ENCODE measurements at regions not wholly inside any gene's neighbourhood (a gene's known extent, or its start where the extent isn't known, plus 50 kb on each side); places are given as distances from the start of the nearest gene placed in this dataset.

DNA sequence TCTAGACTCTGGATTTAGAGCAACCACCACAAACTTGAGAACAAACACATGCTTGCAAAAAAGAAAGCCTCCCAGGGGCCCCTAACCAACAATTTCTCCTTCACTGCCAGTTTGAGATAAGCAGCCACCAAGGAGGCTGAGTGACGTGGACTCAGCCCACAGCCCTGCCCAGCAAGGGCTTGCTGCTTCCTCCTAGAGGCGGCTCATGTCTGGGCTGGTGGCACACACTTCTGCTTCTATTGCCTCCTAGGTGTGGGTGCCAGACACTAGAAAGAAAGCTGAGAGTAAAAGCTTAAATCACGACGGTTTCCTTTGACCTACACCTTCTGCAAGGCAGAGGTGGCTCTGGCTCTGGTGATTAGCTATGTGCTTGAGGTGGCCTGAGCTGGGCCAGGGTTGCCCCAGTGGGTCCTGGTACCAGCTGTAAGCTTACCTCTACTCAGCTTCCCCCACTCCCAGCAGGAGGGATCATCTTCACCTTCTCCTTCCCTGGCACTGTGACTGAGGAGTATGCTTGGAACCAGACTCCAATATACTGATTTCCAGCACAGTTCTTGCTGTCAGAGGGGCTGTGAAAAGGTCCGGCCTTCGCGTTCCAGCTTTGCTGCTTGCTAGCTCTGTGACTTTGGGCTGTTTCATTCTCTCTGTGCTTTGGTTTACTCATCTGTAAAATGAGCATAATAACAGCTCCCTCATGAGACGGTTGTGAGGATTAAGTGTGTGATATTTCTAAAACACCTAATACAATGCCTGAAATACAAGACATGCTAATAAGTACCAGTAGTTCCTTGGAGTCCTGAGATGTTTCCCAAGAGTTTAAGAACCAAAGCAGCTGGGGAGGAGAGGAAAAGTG, 89.7 kb upstream of the PARP11 start:
- peak overlapping the region; percentile 68 to 78 for H3K27ac ChIP-seq (ENCODE audit: low read depth in 1 of 2, low read length in 2 of 2)
- intact Hi-C loops (cut with DNase I, micrococcal nuclease): loop anchor here (1.0 to 10.0 kb wide), 10 partner anchors 9 to 312 kb away; partner anchors contain the start of genes CCND2 (in 2 of the 2) and CRACR2A (in 1 of the 2)

GRCh38 chr12:3961591-3961990, 88.4 kb upstream of the PARP11 start:
- CTCF ChIA-PET: interaction anchor here (0.8 to 4.1 kb wide), 7 partner anchors 10 to 315 kb away, joined by 3 to 57 read pairs (median 13); no protein-coding TSS in a partner anchor
- Mint-ChIP-seq H3K36me3 (ENCODE audit: low read depth) (no peaks in the 10 kb centered on the region), H3K27me3 (no peaks in the 10 kb centered on the region), H3K4me3 (no peak overlapping the region), H3K9me3 (no peaks in the 10 kb centered on the region), H3K4me1 (ENCODE audit: low read depth) (peaks cover 38% of the 10 kb centered on the region), H3K27ac (peak overlapping the region; percentile 94)
- intact Hi-C loops (cut with DNase I, micrococcal nuclease): loop anchor here (10.0 kb wide), 2 partner anchors 207 to 313 kb away; partner anchors contain the start of genes CCND2 (in 2 of the 2) and CRACR2A (in 1 of the 2)
- TF ChIP-seq CTCF (IDR thresholded peaks at IDR 0.05): no peak
- Histone ChIP-seq H3K4me3 (ENCODE audit: low read length) (no peak overlapping the region), H3K27ac (ENCODE audit: low read depth in 1 of 2, low read length in 2 of 2) (peak overlapping the region in 1 of 2 donors; percentile 78), H3K36me3 (ENCODE audit: insufficient read depth, low read length) (no peaks in the 10 kb centered on the region), H3K9me3 (ENCODE audit: control insufficient read depth in 1 of 2, insufficient read depth in 1 of 2, low read length in 2 of 2) (no peaks in the 10 kb centered on the region), H3K27me3 (ENCODE audit: control insufficient read depth in 1 of 2, insufficient read depth in 2 of 2, low read length in 2 of 2) (no peaks in the 10 kb centered on the region), H3K4me1 (ENCODE audit: insufficient read depth, low read length) (peaks cover 24% of the 10 kb centered on the region)
- POLR2A ChIA-PET: interaction anchor here (1.0 to 5.4 kb wide), 16 partner anchors 10 to 315 kb away, joined by 3 to 86 read pairs (median 10); no protein-coding TSS in a partner anchor
- no peak for ATAC-seq (ENCODE audit: poor library complexity)
- DNase-seq: no peak

More for the DNA sequence above, 89.7 kb upstream of the PARP11 start:
- peak; percentile 70 to 93 (median 78) for DNase-seq
- TF ChIP-seq CTCF (IDR thresholded peaks at IDR 0.05): peak; percentile 51
- ATAC-seq (ENCODE audit: poor library complexity): peak; percentile 98
- Histone ChIP-seq H3K27me3 (ENCODE audit: control insufficient read depth in 1 of 2, insufficient read depth in 2 of 2, low read length in 2 of 2) (no peaks in the 10 kb centered on the region), H3K9me3 (ENCODE audit: control insufficient read depth in 1 of 2, insufficient read depth in 1 of 2, low read length in 2 of 2) (no peaks in the 10 kb centered on the region), H3K36me3 (ENCODE audit: insufficient read depth, low read length) (no peaks in the 10 kb centered on the region), H3K4me3 (ENCODE audit: low read length) (no peak overlapping the region), H3K4me1 (ENCODE audit: insufficient read depth, low read length) (peaks cover 24% of the 10 kb centered on the region)
- Mint-ChIP-seq H3K4me1 (ENCODE audit: low read depth) (peaks cover 33% of the 10 kb centered on the region), H3K36me3 (ENCODE audit: low read depth) (no peaks in the 10 kb centered on the region), H3K27ac (peak overlapping the region; percentile 94), H3K27me3 (no peaks in the 10 kb centered on the region), H3K9me3 (no peaks in the 10 kb centered on the region), H3K4me3 (peak overlapping the region; percentile 64)
- ChIA-PET POLR2A (interaction anchor here (0.5 to 5.4 kb wide), 40 partner anchors 8 to 331 kb away, joined by 3 to 86 read pairs (median 6); partner anchors contain the start of genes CCND2 and PARP11), CTCF (interaction anchor here (0.6 to 4.1 kb wide), 25 partner anchors 8 to 314 kb away, joined by 3 to 57 read pairs (median 5); no protein-coding TSS in a partner anchor)

DNA sequence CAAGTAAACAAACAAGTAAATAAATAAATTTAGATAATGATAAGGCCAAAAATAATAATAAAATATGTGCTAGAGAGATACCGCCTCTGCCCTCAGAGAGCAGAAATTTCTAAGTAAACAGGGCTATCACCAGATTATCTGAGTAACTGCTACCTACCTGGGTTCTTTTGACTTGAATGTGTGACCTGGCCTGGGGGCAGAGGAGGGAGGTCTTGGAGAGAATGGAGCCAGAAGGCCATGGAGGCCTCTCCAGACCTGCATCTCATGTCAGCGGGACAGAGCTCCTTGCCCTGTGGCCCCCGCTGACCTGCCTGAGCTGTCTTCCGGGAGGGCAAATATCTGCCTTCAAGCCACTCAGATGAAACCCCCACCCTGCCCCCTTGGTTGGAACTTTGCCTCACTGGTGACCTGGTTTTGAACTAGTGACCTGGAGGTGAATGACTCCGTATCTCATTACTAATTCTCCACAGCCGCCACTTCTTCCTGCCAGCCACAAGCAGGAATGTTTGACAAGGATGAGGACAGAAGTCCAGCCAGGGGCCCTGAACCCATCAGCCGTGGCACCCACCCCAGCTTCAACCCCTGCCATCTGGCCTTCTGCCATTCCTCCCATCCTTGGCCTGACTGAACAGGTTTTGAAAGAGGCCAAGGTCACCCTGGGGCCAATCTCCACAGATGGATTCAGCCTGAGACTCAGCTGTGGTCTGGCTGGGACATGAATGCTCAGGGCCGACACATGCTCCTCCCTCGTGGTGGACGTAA, 86.8 kb upstream of the PARP11 start:
- H3K4me1 Mint-ChIP-seq (ENCODE audit: low read depth): peaks cover 37% of the 10 kb centered on the region

More for the DNA sequence above, 86.8 kb upstream of the PARP11 start:
- no peak for TF ChIP-seq CTCF (IDR thresholded peaks at IDR 0.05)
- no peak for DNase-seq
- Histone ChIP-seq H3K4me1 (ENCODE audit: insufficient read depth, low read length) (peaks cover 24% of the 10 kb centered on the region), H3K27me3 (ENCODE audit: control insufficient read depth in 1 of 2, insufficient read depth in 2 of 2, low read length in 2 of 2) (no peaks in the 10 kb centered on the region), H3K4me3 (ENCODE audit: low read length) (no peak overlapping the region), H3K9me3 (ENCODE audit: control insufficient read depth in 1 of 2, insufficient read depth in 1 of 2, low read length in 2 of 2) (no peaks in the 10 kb centered on the region), H3K36me3 (ENCODE audit: insufficient read depth, low read length) (no peaks in the 10 kb centered on the region), H3K27ac (ENCODE audit: low read depth in 1 of 2, low read length in 2 of 2) (no peak overlapping the region)
- peak overlapping the region; percentile 94 for H3K27ac Mint-ChIP-seq
- no peaks in the 10 kb centered on the region for H3K27me3 Mint-ChIP-seq
- H3K9me3 Mint-ChIP-seq: no peaks in the 10 kb centered on the region
- ATAC-seq (ENCODE audit: poor library complexity): no peak
- intact Hi-C loops (cut with DNase I, micrococcal nuclease): loop anchor here (10.0 kb wide), 2 partner anchors 205 to 315 kb away; partner anchors contain the start of genes CCND2 (in 2 of the 2) and CRACR2A (in 1 of the 2)
- POLR2A ChIA-PET: interaction anchor here (1.0 to 5.4 kb wide), 2 partner anchors 11 to 64 kb away, joined by 3 to 86 read pairs; no protein-coding TSS in a partner anchor
- no peaks in the 10 kb centered on the region for H3K36me3 Mint-ChIP-seq (ENCODE audit: low read depth)
- CTCF ChIA-PET: interaction anchor here (1.0 kb wide), 1 partner anchor 14 kb away, joined by 5 read pairs; no protein-coding TSS in a partner anchor
- H3K4me3 Mint-ChIP-seq: no peak overlapping the region
